HK-2 (cell line): ENCODE measurements at regions not wholly inside any gene's neighbourhood (a gene's known extent, or its start where the extent isn't known, plus 50 kb on each side); places are given as distances from the start of the nearest gene placed in this dataset.

Source experiments
- DNase-seq: peaks from one replicate; pipeline ENCODE4 v3.0.0-alpha.2; 2018; ENCODE audit not compliant: unreplicated experiment

DNA sequence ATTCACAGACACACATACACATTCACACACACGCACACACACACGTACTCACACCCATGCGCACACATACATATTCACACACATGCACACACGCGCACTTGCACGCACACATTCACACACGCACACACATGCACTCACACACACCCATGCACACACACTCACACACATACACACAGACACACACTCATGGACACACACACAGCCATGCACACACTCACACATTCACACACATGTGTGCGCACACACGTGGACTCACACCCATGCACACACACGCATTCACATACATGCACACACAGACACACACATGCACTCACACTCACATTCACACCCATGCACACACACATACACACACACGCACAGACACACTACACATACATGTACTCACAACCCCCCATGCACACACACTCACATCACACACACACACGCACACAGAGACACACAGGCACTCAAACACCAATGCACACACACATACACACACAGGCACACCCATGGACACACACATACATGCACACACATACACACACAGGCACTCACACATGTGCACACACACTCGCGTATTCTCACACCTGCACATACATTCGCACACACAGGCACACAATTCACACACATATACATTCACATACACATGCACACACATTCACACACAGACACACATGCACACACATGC, 589.1 kb downstream of the PTPRU start:
- DNase-seq, result no peak

DNA sequence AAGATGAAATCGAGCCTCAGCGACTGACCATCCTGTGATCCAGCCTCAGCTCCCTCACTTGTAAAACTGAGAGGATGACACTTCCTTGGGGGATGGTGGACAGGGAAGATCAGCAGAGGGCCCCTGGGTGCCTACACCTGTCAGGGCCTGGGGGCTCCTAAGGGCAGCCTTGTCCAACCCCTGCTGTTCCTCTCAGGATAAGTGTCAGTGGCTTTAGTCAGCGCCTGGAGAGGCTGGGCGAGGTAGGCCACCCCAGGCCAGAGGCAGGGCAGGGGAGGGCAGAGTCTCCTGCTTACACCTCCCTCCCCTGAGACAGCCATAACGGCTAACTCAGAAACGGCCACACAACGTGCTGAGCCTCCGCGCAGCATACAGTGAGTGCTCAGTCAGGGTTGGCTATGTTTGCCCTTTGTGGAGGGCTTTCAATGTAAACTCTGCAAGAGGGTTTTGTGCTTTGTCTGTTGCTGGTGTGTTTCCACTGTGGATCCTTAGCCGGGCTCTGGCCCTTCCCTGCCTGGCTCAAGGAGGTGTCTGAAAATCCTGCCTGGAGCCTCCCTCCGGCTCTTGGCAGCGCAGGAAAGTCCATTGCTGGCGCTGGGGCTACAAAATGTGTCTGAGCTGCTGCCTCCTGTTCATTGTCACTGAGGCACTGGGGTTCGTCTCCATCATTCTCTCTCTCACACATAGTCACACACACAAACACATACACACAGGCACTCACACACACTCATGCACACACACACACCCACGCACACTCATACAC, 588.4 kb downstream of the PTPRU start:
- DNase-seq, result no peak

GRCh38 chr1:29824025-29824424, 587.7 kb downstream of the PTPRU start:
- DNase-seq, result no peak

GRCh38 chr1:29823561-29823960, 587.2 kb downstream of the PTPRU start:
- no peak for DNase-seq

DNA sequence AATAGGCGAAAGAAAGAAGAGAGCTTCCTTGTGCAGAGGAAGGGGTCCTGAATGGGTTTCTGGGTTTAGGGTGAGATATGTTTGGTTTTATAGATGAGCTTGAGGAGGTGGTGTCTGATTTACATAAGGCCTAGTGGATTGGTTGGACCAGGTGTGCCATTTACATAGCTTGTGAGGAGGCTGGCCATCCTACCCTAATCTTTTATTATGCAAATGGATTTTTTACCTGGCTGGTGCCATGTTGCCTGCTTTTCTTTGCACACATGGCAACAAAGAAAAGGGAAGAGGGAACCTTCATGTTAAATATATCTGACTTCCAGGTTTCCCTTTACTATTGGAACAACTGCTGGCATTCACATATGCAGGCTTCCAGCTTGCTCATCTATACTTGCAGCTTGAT, 585.3 kb downstream of the PTPRU start:
- no peak for DNase-seq

GRCh38 chr1:29820401-29820800, 584.1 kb downstream of the PTPRU start:
- no peak for DNase-seq

GRCh38 chr1:29812408-29813135, 576.2 kb downstream of the PTPRU start:
- DNase-seq, result no peak

DNA sequence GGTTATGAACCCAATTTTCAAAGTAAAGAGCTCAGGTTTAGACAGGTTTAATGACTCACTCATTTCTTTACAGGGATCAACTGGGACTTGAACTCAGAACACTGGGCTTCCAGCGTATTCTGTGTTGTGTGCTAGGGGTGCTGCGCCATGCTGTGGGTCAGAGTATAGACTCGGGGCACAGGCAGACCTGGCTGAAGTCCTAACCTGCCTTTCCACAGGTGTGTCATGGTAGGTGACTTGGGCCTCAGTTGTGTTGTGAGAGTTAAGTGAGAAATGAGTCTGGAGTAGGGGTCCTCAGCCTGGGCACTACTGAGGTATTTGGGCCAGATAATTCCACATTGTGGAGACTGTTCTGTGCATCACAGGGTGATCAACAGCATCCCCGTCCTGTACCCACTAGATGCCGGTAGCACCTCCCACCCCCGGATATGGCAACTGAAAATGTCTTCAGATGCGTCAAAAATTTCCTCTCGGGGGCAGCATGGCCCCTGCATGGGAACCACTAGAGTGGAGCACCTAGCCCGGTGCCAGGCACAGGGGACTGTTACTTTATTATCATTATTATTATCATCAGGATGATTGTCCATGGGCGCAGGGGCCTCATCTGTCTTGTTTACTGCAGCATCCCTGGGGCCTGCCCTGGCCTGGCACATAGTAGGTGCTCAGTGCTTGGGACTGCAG, 575.5 kb downstream of the PTPRU start:
- no peak for DNase-seq

- no peak for DNase-seq
These were observed 574.9 kb downstream of the PTPRU start for GRCh38 chr1:29811247-29811646.

DNA sequence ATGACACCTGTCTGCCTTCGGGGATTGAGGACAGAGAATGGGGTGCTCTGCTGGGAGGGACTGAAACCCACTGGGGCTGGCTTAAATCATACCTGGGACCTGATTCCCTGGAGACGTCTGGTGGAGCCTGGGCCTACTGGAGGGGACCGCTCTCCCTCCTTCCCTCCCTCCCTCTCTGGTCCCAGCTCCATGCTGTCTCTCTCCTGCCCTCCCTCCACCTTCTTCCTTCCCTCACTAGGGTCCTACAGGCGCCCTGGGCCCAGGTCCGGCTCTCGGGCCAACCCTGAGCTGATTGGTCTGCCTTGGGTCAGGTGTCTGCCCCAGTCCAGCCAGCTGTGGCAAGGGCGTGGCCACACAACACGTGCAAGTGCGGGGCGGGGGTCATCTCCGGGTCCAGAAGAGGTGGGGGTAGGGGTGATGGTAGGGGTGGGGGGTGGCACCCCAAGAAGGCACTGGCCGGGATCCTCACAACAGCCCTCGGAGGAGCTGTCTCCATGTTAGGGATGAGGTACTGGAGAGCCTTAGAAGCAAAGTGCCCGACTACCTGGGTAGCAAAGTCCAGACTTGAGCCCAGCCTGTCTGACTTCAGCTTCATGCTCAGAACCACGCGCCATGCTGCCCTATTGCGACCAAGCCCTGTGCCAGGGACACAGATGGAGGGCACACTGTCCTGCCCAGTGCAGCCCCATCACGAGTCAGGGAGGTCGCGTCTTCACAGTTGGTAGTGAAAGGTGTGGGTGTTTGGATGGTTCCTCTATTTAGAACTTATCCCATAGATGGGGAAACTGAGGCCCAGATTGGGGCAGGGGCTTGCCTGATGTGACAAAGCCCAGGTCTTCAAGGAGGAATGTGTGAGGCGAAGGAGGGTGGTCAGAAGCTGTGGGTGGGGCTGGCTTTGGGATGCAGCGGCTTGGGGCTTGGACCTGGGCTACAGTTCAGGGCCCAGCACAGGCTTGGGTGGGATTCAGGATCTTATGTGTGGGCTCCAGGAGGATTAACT, 574.1 kb downstream of the PTPRU start:
- no peak for DNase-seq

DNA sequence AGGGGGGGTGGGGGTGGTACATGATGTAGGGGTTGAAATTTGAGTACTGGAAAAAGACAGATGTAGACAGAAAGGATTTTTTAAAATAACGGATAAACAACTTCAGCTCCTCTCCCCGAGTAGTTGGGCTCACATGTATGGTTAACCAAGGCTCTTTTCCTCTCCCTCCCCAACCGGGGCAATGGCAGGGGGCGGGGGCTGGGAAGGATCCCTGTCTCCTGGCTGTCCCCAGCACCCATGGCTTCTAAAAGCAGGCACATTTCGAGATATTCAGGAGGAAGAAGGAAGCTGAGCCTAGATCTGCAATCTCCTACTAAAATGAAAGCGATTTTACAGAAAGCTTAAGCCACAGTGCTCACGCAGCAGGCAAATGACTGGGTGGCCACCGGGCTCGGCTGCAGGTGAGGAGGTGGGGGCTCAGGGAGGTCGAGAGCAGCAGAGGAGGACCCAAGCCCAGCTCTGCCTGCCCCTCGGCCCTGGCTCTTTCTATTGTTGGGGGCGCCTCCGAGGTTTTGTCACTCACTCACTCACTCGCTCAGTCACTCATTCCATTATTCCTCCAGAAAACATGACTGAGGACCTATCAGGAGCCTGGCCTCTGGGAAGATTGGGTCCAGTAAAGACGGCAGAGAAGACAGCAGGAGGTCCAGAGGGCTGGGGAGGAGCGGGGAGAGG, 573.3 kb downstream of the PTPRU start:
- no peak for DNase-seq

GRCh38 chr1:29808141-29808995, 572.0 kb downstream of the PTPRU start:
- no peak for DNase-seq

GRCh38 chr1:29807689-29808088, 571.4 kb downstream of the PTPRU start:
- no peak for DNase-seq

GRCh38 chr1:29806646-29807319, 570.5 kb downstream of the PTPRU start:
- no peak for DNase-seq

DNA sequence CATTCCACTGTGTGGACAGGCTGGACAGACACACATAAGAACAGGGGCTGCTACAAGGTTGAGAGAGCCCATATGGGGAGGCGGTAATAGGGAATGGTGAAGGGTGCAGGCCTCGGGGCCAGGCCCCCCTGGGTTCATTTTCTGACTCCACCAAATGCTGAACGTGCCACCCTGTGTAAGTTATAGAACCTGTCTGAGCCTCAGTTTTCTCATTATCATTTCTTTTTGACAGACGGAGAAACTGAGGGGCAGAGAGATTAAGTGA, 569.5 kb downstream of the PTPRU start:
- no peak for DNase-seq

- no peak for DNase-seq
These were observed 569.0 kb downstream of the PTPRU start for GRCh38 chr1:29805122-29805895.

GRCh38 chr1:29804181-29804899, 568.0 kb downstream of the PTPRU start:
- DNase-seq, result no peak

GRCh38 chr1:29803486-29803885, 567.2 kb downstream of the PTPRU start:
- DNase-seq, result no peak
